Myocyte (in vitro differentiated cells): ENCODE measurements at regions not wholly inside any gene's neighbourhood (a gene's known extent, or its start where the extent isn't known, plus 50 kb on each side); places are given as distances from the start of the nearest gene placed in this dataset.
A peak's percentile ranks its signal among the peaks of the same experiment; 100 is the strongest.

Source experiments
- DNase-seq: peaks from one replicate; pipeline ENCODE4 v3.0.0-alpha.2; 2012; ENCODE audit warnings: low read depth

DNA sequence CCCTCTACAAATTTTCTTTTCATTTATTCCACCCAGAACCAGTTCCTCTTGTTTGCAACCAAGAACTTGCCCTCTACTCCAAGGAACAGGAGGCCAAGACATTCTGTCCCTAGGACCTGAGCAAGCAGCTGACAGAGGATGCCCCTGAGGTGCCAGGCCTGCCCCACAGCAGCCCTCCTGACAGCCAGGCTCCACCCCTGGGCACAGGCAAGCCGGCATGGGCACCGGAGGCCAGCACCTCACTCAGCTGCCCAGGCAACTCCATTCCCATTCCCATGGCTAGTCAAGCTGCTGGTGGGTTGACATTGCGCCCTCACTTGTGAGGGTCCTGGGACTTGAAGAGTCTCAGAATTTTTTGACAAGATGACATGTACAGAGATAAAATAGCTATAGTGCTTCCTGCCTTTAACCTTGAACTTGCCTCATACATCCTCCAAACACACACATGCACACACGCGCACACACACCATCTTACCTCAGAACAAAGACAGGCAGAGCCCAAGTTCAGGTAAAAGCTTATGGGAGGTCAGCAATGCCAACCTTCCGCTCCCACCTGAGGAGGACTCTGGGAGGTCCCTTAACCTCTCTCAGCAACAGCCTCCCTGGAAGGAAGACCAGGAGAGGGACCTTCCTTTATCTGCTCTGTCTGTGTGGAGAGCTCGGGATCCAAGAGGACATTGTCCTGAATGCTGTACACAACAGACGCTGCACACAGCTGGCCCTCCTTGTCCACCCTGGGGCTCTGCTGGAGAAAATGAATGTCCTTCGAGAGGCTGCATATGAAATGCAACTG is 620.9 kb upstream of the CADM1 start:
- no peak for DNase-seq

DNA sequence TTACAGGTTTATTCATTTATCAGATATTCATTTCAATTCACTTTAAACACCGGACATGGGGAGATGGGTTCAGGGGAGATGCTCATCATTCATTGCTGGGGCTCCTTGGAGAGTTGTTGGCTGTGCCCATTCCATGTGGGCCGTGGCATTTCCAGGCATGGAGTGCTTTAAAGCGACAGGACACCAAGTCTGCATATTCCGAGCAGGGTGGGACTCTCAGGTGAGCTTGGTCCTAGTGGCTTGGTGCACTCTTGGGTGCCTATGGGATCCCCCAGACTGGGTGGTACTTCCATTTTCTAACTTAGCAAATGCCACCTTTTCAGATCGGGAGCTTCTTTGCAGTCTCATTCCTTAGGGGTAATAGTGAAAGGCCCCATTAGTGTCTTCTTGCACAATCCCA is 619.5 kb upstream of the CADM1 start:
- no peak for DNase-seq

DNA sequence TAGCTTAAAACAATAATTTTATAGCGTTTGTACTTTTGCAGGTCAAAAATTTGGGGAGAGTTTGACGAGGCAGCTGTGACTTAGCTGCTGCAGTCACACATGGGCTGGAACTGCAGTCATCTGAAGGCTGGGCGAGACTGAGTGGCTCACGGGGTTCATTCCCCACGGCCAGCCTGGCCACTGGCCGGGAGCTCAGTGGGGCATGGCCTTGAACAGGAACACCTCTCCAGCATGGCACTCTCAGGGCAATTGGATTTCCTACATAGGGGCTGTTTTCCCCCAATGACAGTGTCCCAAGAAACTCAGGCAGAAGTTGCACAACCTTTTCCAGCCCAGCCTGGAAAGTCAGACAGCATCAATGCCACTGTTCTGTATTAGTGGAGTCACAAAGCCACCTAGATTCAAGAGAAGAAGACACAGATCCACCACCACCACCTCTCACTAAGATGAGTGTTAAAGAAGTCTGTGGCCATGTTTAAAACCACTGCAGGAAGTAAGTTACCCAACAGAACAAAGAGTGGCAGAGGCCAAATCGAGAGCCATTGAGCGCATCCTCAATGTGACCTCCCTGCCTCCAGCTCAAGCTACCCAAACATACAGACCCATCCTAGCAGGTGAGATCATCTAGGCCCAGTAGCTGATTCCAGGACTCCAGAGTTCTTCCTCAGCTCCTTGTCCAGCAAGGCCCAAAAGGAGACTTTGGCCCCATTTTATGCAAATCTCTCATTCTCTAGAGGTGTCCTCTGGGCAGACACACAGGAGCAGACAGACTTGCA is 618.7 kb upstream of the CADM1 start:
- no peak for DNase-seq

DNA sequence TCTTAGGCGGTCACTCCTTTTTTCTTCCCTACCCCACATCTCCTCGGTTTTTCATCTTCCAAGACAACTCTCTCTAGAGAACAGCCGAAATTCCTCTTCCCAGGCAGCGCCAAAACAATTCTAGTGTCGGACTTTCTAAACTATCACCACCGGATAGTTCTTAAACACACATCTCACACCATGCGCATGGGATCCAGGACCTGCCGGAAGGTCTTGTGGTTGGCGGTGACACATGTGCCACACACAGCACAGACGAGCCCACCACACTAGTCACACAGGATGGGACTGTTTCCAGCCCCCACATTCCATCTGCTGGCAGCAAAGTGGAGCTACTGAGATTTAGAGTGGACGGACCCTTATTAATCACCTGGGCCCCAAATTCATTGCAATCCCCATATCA is 614.9 kb upstream of the CADM1 start:
- DNase-seq, result no peak

DNA sequence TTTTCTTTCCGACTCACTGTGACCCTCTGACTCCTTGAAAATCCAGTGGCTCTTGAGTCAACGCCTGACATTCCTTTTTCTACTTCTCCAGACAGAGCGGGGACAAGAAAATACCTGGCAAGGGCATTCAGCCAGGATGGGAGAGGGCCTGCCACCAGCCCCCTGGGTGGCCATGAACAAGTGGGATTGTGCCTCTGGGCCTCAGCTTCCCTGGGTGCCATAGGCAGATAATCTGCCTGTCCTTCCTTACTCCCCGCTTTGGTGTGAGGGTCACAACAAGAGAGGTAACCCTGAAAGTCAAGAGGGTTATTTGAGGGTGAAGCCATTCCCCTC is 613.9 kb upstream of the CADM1 start:
- DNase-seq, result no peak

DNA sequence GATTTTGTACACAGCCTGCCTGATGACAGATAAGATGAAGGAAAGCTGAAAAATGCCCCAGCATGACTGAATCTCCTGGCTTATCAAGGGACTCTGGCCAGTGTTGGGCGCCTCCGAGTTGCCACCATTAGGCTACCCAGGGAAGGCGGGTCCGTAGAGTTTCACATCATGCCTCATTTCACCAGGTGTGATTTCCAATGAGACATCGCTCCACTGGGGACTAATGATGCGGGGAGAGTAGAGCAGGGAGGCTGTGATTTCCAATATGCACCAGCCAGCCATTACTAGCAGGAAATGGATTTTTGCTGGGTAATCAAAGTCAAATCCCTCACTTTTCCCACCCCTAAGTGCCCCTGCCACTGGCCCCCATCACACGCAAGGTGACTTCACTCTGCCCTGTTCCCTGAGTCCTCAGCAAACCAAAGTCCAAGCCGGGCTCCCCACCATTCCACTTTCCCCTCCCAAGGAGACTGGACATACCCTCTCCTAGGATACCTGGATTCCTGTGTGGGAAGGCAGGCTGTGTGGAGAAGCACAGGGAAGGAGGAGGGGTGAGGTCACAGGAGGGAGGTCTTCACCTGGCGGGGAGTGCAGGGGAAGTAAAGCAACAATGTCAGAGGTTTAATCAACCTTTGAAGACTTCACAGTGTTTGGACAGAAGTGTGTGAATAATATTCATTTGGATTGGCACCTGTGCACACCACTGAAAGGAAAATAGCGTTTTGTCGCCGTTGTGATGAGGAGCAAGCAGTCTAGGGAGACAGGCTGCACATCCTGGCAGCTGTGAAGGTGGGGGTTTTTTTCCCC is 613.3 kb upstream of the CADM1 start:
- no peak for DNase-seq

DNA sequence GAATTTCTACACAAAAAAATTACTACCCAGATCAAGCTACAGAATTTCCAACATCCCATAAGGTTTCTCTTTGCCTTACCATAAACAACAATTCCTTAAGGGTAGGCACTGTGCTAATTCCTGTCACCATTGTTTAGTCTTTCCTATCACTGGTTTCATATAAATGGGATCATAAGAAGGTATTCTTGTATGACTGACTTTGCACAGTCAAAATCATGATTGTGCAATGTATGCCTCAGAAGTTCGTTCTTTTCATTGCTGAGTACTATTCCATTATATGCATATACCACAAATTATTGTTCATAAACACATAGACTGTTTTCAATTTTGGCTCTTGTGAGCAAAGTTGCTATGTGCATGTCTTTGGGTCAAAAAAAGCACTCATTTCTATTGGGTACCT is 611.6 kb upstream of the CADM1 start:
- DNase-seq, result no peak

DNA sequence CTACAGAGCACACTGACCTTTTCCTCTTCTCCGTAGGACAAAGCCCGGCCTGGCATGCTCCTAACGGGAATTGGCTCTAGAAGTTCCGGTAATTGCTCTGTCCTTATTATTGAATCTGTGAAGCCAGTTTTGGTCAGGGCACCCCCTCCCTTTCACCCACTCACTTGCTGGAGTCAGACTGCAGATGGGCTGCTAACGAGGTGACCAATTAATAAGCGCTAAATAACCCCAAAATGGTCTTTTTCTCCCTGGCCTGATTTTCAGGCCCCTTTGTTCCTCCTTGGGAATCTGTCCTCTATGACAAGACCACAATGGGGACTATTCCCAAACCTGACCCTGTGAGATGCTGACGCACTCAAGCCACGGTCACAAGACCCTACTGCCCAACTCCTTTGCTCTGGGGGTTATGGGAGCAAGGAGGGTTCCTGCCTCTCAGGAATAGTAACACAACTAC is 610.0 kb upstream of the CADM1 start:
- no peak for DNase-seq

DNA sequence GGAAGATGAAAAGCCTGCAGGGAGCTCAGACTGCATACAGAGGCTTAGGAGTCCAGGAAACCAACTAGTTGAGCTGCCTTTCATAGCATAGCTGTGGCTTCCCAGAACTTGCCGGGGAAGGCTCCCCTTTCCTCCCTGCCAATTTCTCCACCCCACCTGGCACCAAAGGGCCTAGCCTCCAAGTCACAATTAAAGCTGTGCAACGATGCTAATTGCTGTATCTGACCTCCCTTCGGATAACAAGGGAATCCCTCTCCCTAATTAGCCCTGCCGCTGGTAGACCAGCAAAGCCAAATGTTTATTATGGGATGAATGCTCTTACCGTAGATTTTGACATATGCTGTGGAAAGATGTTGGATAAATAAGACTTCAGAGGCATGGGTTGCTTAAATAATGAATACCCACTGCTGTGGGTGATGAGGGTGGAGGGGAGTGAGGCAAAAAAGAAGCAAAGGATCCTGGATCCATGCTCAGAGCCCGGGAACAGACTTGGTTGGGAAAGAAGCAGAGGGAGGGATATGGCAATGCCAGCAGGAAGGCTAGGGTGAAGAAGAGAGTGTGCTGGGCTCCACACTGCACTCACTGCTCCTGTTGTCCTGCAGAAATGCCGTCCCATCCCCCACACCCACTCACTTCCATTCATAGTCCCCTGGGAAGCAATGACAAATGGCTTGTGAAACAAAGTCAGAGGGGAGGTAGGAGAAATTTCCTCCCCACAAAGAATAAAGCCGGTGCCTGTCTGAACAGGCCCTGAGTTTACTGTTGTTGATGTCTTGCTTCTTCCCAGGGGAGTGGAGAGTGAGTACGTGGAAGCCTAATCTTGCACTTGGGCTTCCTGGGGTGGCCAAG is 608.1 kb upstream of the CADM1 start:
- DNase-seq, result no peak

DNA sequence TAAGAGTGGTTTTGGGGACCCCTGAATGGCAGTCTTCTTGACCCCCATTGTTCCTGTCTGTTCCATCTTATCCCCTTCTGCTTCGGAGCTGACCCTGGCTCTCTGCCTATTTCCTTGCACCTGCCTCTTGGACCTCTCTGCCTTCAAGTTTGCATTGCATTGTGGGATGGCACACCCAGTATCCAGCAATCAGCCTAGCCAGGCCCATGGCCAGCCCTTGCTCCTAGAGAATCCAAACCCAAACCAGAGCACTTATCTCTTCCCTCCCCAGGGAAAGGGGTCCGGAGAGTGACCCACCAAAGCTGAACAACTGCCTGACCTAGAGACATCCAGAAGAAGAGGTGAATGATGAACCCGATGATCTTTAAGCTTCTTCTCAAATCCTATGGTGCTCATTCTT is 607.3 kb upstream of the CADM1 start:
- DNase-seq, result no peak

DNA sequence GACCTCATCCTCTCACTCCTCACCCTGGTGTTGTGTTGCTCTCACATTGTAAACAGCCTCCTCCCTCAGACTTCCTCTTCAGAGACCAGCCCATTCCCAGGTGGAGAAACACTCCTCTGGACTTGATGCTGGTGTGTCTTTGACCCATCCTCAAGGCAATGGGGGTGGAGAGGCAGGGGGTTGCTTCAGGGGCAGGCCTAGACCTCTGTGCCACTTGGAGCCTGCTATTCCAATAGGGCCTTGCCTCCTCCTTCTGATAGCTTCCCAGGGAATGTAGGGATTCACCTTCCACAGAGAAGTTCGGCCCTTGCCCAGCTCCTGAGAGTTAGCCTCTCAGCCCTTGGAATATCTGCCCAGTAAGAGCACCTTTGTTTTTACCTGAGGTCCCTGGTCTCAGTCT is 606.6 kb upstream of the CADM1 start:
- no peak for DNase-seq

DNA sequence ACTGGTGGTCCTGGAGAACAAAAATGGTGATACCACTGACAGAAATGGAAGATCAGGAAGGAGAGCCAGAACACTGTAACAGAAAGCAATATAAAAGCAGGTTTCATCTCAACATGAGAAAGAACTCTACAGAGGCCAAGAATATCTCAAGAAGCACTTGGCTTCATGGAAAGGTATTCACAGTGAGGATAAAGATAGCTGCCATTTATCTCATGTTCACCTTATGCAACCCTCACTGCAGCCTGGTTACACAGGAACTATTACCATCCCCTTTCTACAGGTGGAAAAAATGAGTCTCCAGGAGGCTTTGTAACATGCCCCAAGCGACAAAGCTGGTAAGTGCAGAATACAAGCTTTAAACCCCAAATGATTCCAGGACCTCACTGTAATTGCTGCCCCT is 606.1 kb upstream of the CADM1 start:
- no peak for DNase-seq

DNA sequence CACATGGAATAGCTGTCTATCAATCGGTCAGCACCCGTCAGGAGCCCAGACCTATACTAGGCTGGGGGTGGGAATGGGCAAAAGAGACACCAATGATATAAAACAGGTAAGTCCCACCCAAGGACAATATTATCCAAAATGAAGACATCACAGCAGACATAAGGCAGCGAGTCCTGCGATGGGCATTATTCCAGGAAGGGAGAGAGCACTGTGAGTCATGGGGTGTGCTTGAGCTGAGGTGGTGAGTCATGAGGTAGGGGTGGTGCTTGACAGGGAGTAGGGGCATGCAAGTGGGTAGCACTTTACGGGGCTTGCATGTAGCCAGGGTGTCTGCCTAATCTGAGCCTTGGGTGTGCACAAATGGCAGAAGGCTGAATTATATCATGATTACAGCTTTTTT is 605.0 kb upstream of the CADM1 start:
- peak; percentile 54 for DNase-seq

DNA sequence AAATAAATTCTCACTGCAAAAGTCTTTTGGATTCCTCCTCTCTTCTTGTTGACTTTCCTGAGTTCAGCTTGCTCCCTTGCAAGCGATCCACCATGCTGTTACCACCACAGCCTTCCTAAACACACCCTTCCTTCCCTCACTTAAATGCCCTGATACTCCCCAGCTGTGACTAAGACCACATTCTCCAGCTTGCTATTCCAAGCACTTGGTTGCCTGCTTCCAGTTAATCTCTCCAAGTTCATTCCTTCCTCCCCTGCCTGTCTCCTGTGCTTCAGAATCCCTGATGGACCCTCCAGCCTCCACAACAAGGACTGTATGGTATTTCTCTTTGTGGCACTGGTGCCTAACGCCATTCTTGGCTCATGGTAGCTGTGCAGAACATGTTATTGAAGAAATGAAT is 603.9 kb upstream of the CADM1 start:
- DNase-seq, result peak; percentile 18

DNA sequence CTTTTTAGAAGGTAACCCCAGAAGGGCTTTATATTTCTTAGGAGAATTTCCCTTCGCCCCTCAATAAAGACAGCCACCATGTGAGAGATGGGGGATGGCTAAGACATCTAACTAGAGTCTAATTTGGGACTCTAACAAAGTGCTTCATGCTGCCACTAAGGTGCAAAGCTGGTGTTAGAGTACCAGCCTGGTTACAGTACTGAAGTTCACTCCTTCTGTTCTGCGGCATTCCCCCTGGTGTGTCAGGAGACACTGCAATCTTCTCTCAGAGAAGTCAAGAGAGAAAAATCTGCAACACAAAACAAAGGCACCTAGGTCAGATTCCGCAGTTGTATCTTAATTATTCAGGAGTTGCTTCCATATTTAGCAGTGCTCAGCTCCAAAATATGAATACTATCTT is 603.0 kb upstream of the CADM1 start:
- DNase-seq, result no peak

DNA sequence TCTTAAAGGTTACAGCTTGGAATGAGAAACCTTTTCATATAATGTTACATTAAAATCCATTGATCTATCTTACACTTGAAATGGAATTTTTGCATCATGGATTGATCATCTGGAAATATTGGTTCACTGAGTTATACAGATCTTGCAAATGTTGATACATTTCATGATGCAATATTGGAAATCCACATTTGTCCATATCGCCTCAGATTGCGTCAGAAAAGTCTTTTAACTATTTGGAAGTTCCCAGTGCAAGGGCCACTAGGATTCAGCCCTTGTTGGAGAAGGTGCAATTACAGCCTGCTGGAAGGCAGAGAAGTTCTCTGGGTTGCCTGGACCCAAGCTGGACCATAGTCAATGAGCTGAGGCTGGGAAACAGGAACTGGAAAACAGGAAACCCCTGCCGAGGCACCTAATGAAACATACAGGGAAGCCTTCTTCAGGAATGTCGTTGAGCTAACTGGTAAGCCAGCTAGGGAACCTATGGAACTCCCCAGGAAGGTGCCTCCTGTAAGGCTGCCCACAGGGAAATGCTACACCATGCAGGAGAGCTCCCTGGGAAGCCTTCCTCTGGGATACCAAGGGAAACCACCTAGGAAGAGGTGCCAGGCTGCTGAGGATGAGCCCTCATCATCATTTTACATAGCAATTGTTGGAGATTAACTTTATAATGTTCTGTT is 600.4 kb upstream of the CADM1 start:
- DNase-seq, result no peak

DNA sequence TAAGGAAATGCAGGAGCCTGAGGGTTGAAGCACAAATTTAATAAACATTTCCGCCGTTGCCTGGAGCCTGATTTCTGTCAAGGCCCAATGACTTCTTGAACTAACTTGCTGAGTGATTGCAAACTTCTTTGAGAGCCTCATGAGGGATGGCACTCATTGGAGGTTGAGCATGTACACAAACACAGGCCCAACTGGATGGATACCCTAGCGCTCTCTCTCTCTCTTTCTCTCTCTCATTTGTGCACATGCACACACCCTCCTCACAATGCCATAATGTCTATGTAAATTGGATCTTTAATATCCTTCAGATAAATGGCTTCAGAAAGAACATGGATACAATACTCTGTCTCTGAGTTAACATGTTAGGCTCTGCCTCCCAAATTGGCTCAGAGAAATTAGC is 597.7 kb upstream of the CADM1 start:
- DNase-seq, result no peak

DNA sequence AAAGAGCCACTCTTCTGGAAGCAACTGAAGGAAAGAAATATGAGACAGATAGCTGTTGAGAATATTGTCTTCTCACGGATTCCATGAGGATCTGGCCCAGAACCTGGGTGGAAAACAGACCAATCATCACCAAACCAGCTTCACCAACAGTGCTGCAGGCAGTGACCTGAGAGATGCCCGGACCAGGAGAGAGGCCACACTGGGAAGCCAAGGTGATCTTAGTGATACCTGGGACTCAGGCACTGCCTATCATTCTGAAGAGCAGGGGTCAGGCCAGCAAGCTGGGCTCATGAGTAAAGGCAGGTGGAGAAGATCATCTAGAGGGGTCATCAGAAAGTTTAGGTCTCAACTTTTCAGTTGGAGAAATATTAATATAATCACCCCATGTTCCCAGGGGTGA is 595.8 kb upstream of the CADM1 start:
- no peak for DNase-seq

DNA sequence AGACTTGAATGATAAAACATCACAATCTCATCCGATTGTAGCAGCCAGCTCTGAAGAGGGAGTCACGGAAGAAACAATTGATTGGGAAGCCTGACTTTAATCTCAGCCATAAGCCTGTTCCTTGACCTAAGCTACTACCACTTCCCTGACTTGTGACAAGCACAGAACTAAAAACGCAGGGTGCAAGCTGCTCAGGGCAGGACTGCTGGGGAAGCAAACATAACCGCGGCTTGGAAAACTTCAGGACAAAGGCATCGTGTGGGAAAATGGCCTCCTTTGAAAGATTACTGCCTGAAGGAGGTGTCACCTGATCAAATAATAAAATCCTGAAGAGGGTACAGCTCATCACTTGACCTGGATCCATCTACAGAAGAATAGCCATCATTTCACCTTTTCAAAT is 595.3 kb upstream of the CADM1 start:
- no peak for DNase-seq

DNA sequence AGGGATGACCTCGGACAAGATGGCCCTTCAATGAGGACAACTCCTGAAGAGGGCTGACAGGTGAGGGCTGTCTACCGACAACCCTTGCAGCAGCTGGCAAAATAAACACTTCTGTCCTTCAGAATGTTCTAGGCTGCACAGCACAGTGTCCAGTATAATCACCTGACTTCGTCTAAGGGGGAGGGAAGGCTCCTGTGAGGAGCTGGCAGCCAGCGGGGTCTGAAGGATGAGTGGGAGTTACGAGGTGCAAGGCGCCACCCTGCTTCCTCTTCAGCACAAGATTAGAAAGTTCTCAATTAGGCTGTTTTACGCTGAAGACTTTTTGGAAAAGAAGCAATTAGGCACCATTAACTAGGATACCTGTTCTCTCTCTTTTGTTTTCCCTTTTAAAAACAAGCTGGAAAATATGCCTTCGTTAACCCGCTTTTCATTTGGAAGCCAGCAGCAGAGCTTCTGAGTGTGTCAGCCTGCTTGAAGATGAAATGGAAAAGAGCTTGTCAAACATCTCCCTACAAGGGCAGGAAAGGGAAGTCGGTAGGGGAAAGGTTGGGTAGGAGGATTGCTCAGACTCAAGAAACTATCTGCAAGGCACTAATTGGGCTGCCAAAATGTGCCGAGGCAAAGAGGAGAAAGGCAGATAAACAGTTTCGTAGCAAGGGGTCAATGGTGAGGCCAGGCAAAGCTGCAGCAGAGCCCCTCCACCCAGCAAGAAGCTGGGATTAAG is 592.2 kb upstream of the CADM1 start:
- DNase-seq, result no peak
